SK-N-SH (cell line): ENCODE measurements at regions not wholly inside any gene's neighbourhood (a gene's known extent, or its start where the extent isn't known, plus 50 kb on each side); places are given as distances from the start of the nearest gene placed in this dataset.

Experiments
- CTCF ChIA-PET: fragments of 300-600, 350-600 bp; formaldehyde crosslinking; extraction: SDS; loops from one replicate; lab custom pipeline; 2021; lab: Yijun Ruan, JAX
- POLR2A ChIA-PET: fragments of 350-600 bp; sonication (Branson Sonifier 250); formaldehyde crosslinking; extraction: SDS; loops from one replicate; lab custom pipeline; 2020; ENCODE audit warnings: antibody characterized with exemption, inconsistent platforms; lab: Yijun Ruan, JAX
- DNase-seq: peaks from one replicate; pipeline ENCODE4 v3.0.0; 2012
- H2AFZ ChIP-seq: fragments of 200-600 bp; sonication (generic); 2 replicates; pipeline ENCODE4 v1.8.1; 2016; ENCODE audit warnings: antibody characterized with exemption, mild to moderate bottlenecking, low read depth
- H3F3A ChIP-seq: fragments of 200-600 bp; sonication (generic); replicated peaks from 2 replicates; pipeline ENCODE3; 2016; ENCODE audit warnings: antibody characterized with exemption, mild to moderate bottlenecking; ENCODE audit not compliant: insufficient read depth
- H3K27ac ChIP-seq, 2 experiments: fragments of 200-500 bp in 1 of 2; fragments of 200-600 bp in 1 of 2; sonication (Bioruptor generic) in 1 of 2; sonication (generic), shearing (Covaris generic) in 1 of 2; 2 replicates each; pipeline versions ENCODE4 v1.5.1 to v1.6.1; 2014 to 2016; ENCODE audit warnings: low read depth in 2 of 2, inconsistent platforms in 1 of 2, low read length in 1 of 2, mild to moderate bottlenecking in 1 of 2, mixed read lengths in 1 of 2
- H3K27me3 ChIP-seq: fragments of 200-600 bp; sonication (generic), shearing (Covaris generic); 2 replicates; pipeline ENCODE4 v1.6.1; 2016; ENCODE audit warnings: mixed run types; ENCODE audit not compliant: insufficient read depth
- H3K36me3 ChIP-seq, 2 experiments: fragments of 200-500 bp in 1 of 2; fragments of 200-600 bp in 1 of 2; sonication (Bioruptor generic) in 1 of 2; sonication (generic) in 1 of 2; replicated peaks in 1 of 2; 2 replicates each; pipeline versions ENCODE3 to v1.5.1; 2014 to 2016; ENCODE audit warnings: low read length in 1 of 2, mild to moderate bottlenecking in 1 of 2; ENCODE audit not compliant: insufficient read depth in 2 of 2, control insufficient read depth in 1 of 2
- H3K4me1 ChIP-seq, 2 experiments: fragments of 200-500 bp in 1 of 2; fragments of 200-600 bp in 1 of 2; sonication (Bioruptor generic) in 1 of 2; sonication (generic), shearing (Covaris generic) in 1 of 2; 2 replicates each; pipeline versions ENCODE4 v1.5.1 to v1.6.1; 2014 to 2016; ENCODE audit warnings: low read depth in 1 of 2, low read length in 1 of 2, mixed run types in 1 of 2; ENCODE audit not compliant: insufficient read depth in 2 of 2, control insufficient read depth in 1 of 2
- H3K4me2 ChIP-seq: fragments of 200-600 bp; sonication (generic), shearing (Covaris generic); 2 replicates; pipeline ENCODE4 v1.6.1; 2017; ENCODE audit warnings: mixed run types
- H3K4me3 ChIP-seq, 2 experiments: fragments of 200-500 bp in 1 of 2; fragments of 200-600 bp in 1 of 2; sonication (Bioruptor generic) in 1 of 2; sonication (generic), shearing (Covaris generic) in 1 of 2; 2 replicates each; pipeline versions ENCODE4 v1.5.1 to v1.8.1; 2014 to 2016; ENCODE audit warnings: low read depth in 2 of 2, inconsistent platforms in 1 of 2, low read length in 1 of 2, mild to moderate bottlenecking in 1 of 2, mixed read lengths in 1 of 2, moderate library complexity in 1 of 2
- H3K79me2 ChIP-seq: fragments of 200-600 bp; sonication (generic); 2 replicates; pipeline ENCODE4 v1.8.1; 2017; ENCODE audit warnings: mild to moderate bottlenecking; ENCODE audit not compliant: insufficient read depth
- H3K9ac ChIP-seq: fragments of 200-600 bp; sonication (generic); 2 replicates; pipeline ENCODE4 v1.6.1; 2017; ENCODE audit warnings: mixed run types
- H3K9me2 ChIP-seq: fragments of 200-600 bp; sonication (generic); 2 replicates; pipeline ENCODE4 v1.6.1; 2017; ENCODE audit warnings: mixed run types
- H3K9me3 ChIP-seq: fragments of 200-600 bp; sonication (generic); 2 replicates; pipeline ENCODE4 v1.6.1; 2017; ENCODE audit warnings: mixed run types, mild to moderate bottlenecking, moderate library complexity
- H4K20me1 ChIP-seq: fragments of 200-600 bp; sonication (generic); 2 replicates; pipeline ENCODE4 v1.6.1; 2017; ENCODE audit warnings: mild to moderate bottlenecking, mixed run types; ENCODE audit not compliant: insufficient read depth
- CHD2 ChIP-seq: fragments of 150-350 bp; IDR thresholded peaks from 2 replicates; pipeline ENCODE4 v1.6.1; 2018; ENCODE audit warnings: low read length; ENCODE audit not compliant: partially characterized antibody
- EZH2phosphoT487 ChIP-seq: fragments of 200-600 bp; sonication (generic); IDR thresholded peaks from 2 replicates; pipeline ENCODE4 v1.6.1; 2017; ENCODE audit warnings: low read depth, mixed run types, mild to moderate bottlenecking, antibody characterized with exemption, moderate library complexity, borderline replicate concordance
- FOXM1 ChIP-seq: IDR thresholded peaks from 2 replicates; pipeline ENCODE4 v1.4.0; 2012; ENCODE audit warnings: low read depth, mild to moderate bottlenecking
- GABPA ChIP-seq: IDR thresholded peaks from 2 replicates; pipeline ENCODE4 v1.4.0; 2012; ENCODE audit warnings: low read depth, mild to moderate bottlenecking
- GATA2 ChIP-seq: sonication (generic); formaldehyde crosslinking; IDR thresholded peaks from 2 replicates; pipeline ENCODE4 v1.5.0; 2020; ENCODE audit warnings: mild to moderate bottlenecking, missing genetic modification reagents
- IRF3 ChIP-seq: fragments of 150-350 bp; IDR thresholded peaks from 2 replicates; pipeline ENCODE4 v1.6.1; 2016; ENCODE audit warnings: mild to moderate bottlenecking, low read depth, low read length
- MAX ChIP-seq: IDR thresholded peaks from 2 replicates; pipeline ENCODE4 v1.4.0; 2012; ENCODE audit warnings: low read depth
- MXI1 ChIP-seq: IDR thresholded peaks from 2 replicates; pipeline ENCODE4 v1.6.1; 2012; ENCODE audit warnings: mild to moderate bottlenecking, low read depth, low read length, improper control_type of control experiment
- NFIC ChIP-seq: IDR thresholded peaks from 2 replicates; pipeline ENCODE4 v1.4.0; 2012; ENCODE audit warnings: borderline replicate concordance
- PBX3 ChIP-seq: IDR thresholded peaks from 2 replicates; pipeline ENCODE4; 2012
- RAD21 ChIP-seq: IDR thresholded peaks from 2 replicates; pipeline ENCODE4 v1.6.1; 2012; ENCODE audit warnings: mild to moderate bottlenecking, low read length
- RCOR1 ChIP-seq: fragments of 150-350 bp; IDR thresholded peaks from 2 replicates; pipeline ENCODE4 v1.6.1; 2017; ENCODE audit warnings: antibody characterized with exemption, low read length
- TAF1 ChIP-seq: IDR thresholded peaks from 2 replicates; pipeline ENCODE4 v1.6.1; 2012; ENCODE audit warnings: low read depth, mild to moderate bottlenecking, low read length, moderate library complexity, borderline replicate concordance
- TEAD4 ChIP-seq: IDR thresholded peaks from 2 replicates; pipeline ENCODE4 v1.4.0; 2012; ENCODE audit warnings: mild to moderate bottlenecking, borderline replicate concordance; ENCODE audit not compliant: insufficient read depth
- USF2 ChIP-seq: fragments of 150-350 bp; IDR thresholded peaks from 2 replicates; pipeline ENCODE4 v1.6.1; 2017; ENCODE audit warnings: antibody characterized with exemption, low read length, low read depth, borderline replicate concordance
- YY1 ChIP-seq: IDR thresholded peaks from 2 replicates; pipeline ENCODE4 v1.4.0; 2012; ENCODE audit warnings: low read depth, mild to moderate bottlenecking
- ZBTB33 ChIP-seq: IDR thresholded peaks from 2 replicates; pipeline ENCODE4 v1.4.0; 2012; ENCODE audit warnings: low read depth, borderline replicate concordance
- WGBS: methylation state at CpG from one replicate; pipeline ENCODE4 v1.1.6; 2017; ENCODE audit warnings: low lambda C conversion rate; 5-methylcytosine and 5-hydroxymethylcytosine counted together

GRCh38 chr10:36183726-36184125 lies 541.6 kb upstream of the FZD8 start (continued):
- no peak for TF ChIP-seq CHD2

- Histone ChIP-seq H3K4me1 (peaks cover 0 to 18% of the 10 kb centered on the region in 2 experiments; a peak in 3 of 4 replicates), H3K4me2 (no peak overlapping the region), H3K79me2 (no peaks in the 10 kb centered on the region), H3K9me2 (no peaks in the 10 kb centered on the region), H3K9me3 (no peaks in the 10 kb centered on the region), H3K36me3 (no peaks in the 10 kb centered on the region), H3K27ac (no peak overlapping the region), H3K9ac (no peak overlapping the region), H3K4me3 (no peak overlapping the region), H3F3A (no peaks in the 10 kb centered on the region), H3K27me3 (no peaks in the 10 kb centered on the region), H2AFZ (no peak overlapping the region), H4K20me1 (no peaks in the 10 kb centered on the region)
- no peak for TF ChIP-seq PBX3
- no peak for TF ChIP-seq MAX
- TF ChIP-seq FOXM1: no peak
- no peak for TF ChIP-seq GATA2
- TF ChIP-seq ZBTB33: no peak
- no peak for TF ChIP-seq EZH2phosphoT487
- TF ChIP-seq RAD21: no peak
- TF ChIP-seq YY1: no peak
- TF ChIP-seq GABPA: no peak
- ChIA-PET POLR2A (no interaction called here), CTCF (interaction anchor here (1.2 kb wide), 1 partner anchor 11 kb away, joined by 3 read pairs; no protein-coding TSS in a partner anchor)
- no peak for DNase-seq
Measured at GRCh38 chr10:36183056-36183455, 541.0 kb upstream of the FZD8 start.

- Histone ChIP-seq H3K27ac (no peak overlapping the region), H3K9me2 (no peaks in the 10 kb centered on the region), H3K9me3 (no peaks in the 10 kb centered on the region), H3K4me2 (no peak overlapping the region), H3K36me3 (no peaks in the 10 kb centered on the region), H3K9ac (no peak overlapping the region), H4K20me1 (no peaks in the 10 kb centered on the region), H3K79me2 (no peaks in the 10 kb centered on the region), H2AFZ (0 out of 2 replicates have a peak overlapping the region, but pooled peaks have one; percentile 18), H3K27me3 (no peaks in the 10 kb centered on the region), H3K4me1 (peaks cover 0 to 18% of the 10 kb centered on the region in 2 experiments; a peak in 3 of 4 replicates), H3F3A (no peaks in the 10 kb centered on the region), H3K4me3 (no peak overlapping the region)
- DNase-seq: no peak
- POLR2A ChIA-PET: no interaction called here
- WGBS: 68% methylated on average over 4 of the region's 4 CpGs
- CTCF ChIA-PET: interaction anchor here (1.2 kb wide), 1 partner anchor 10 kb away, joined by 3 read pairs; no protein-coding TSS in a partner anchor
- TF ChIP-seq TEAD4: no peak
- TF ChIP-seq TAF1: no peak
- no peak for TF ChIP-seq USF2
- TF ChIP-seq RCOR1: no peak
- TF ChIP-seq YY1: no peak
- no peak for TF ChIP-seq EZH2phosphoT487
- no peak for TF ChIP-seq MAX
- TF ChIP-seq IRF3: no peak
- no peak for TF ChIP-seq MXI1
- TF ChIP-seq ZBTB33: no peak
- TF ChIP-seq NFIC: no peak
Measured at GRCh38 chr10:36182606-36183005, 540.5 kb upstream of the FZD8 start.
